ENCODE measurements at regions not wholly inside any gene's neighbourhood (a gene's known extent, or its start where the extent isn't known, plus 50 kb on each side); places are given as distances from the start of the nearest gene placed in this dataset.

DNA sequence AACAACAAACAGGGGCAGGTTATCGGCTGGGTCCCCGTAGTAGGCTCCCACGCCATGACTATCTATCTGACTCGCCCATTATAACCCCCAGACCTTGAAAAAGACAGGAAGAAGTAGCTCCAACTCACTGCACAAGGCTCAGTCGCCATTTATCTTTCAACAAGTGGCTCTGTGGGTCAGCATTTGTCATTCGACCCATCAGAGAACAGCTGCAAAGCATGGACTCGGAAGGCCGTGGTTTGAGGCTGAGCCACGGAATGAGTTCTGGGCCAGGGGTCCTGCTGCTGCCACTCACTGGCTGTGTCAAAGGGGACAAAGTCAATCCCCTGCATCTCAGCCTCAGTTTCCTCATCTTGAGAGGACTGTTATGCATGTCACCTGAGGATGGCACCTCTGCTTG is 131.0 kb downstream of the DMRTA2 start:
- H3K27me3 Mint-ChIP-seq, result peaks cover 3% of the 10 kb centered on the region
- DNase-seq (no peak), ATAC-seq (no peak)
- CTCF ChIA-PET, result no interaction called here
- H3K36me3 Mint-ChIP-seq (ENCODE audit: low read depth), result no peaks in the 10 kb centered on the region
- POLR2A ChIA-PET, result no interaction called here
- H3K4me1 Mint-ChIP-seq, result no peaks in the 10 kb centered on the region
- H3K27ac Mint-ChIP-seq, result no peak overlapping the region
- no peaks in the 10 kb centered on the region for H3K9me3 Mint-ChIP-seq (ENCODE audit: low read depth)
- H3K4me3 Mint-ChIP-seq, result no peak overlapping the region
- intact Hi-C loops (cut with DNase I, micrococcal nuclease), result no loop called here

- ATAC-seq, result no peak
- DNase-seq, result no peak
- POLR2A ChIA-PET, result no interaction called here
- Mint-ChIP-seq H3K27ac (no peak overlapping the region), H3K9me3 (ENCODE audit: low read depth) (no peaks in the 10 kb centered on the region), H3K4me3 (no peak overlapping the region), H3K4me1 (no peaks in the 10 kb centered on the region), H3K27me3 (peaks cover 5% of the 10 kb centered on the region), H3K36me3 (ENCODE audit: low read depth) (no peaks in the 10 kb centered on the region)
- CTCF ChIA-PET, result no interaction called here
- intact Hi-C loops (cut with DNase I, micrococcal nuclease), result no loop called here
These were observed 133.7 kb downstream of the DMRTA2 start for GRCh38 chr1:50289495-50289894.

- POLR2A ChIA-PET, result no interaction called here
- no peaks in the 10 kb centered on the region for H3K36me3 Mint-ChIP-seq (ENCODE audit: low read depth)
- CTCF ChIA-PET, result no interaction called here
- intact Hi-C loops (cut with DNase I, micrococcal nuclease), result no loop called here
- H3K4me3 Mint-ChIP-seq, result no peak overlapping the region
- ATAC-seq (no peak), DNase-seq (no peak)
- H3K9me3 Mint-ChIP-seq (ENCODE audit: low read depth), result no peaks in the 10 kb centered on the region
- no peaks in the 10 kb centered on the region for H3K4me1 Mint-ChIP-seq
- H3K27me3 Mint-ChIP-seq, result peaks cover 6% of the 10 kb centered on the region
- no peak overlapping the region for H3K27ac Mint-ChIP-seq
These were observed 137.2 kb downstream of the DMRTA2 start for GRCh38 chr1:50285994-50286393.

DNA sequence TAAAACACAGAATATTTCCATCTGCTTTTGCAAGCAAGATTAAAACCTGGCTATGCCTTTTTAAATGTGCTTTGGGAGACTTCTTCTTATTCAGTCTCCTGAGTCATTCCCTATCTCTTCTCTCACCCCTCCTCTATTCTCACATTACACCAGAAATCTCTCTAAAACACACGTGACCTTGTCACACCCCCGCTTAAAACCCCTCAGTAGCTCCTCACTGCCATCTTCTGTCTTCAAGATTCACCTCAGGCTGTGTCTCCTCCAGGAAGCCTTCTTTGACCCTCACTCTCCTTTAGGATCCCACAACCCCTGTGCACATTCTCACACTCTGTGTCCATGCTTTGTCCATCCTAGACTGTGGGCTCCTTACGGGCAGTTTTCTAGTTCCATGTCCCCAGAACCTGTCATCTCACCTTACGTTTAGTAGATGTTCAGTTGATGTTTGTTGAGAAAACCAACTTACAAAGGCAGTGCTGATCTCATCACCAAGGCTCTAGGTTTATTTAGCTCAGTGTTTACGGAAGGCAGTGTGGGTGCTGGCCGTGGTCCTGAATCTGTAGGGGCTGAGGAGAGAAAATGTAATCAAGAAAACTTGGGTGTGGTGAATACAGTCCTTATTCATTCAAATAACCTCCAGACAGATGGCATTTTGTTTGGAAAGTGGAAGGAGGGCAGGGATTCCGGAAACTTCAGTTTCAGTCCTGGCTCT is 143.5 kb downstream of the DMRTA2 start:
- no peak for ATAC-seq
- no peaks in the 10 kb centered on the region for H3K4me1 Mint-ChIP-seq
- no peak overlapping the region for H3K27ac Mint-ChIP-seq
- peak; percentile 28 for DNase-seq
- ChIA-PET CTCF (no interaction called here), POLR2A (no interaction called here)
- no peaks in the 10 kb centered on the region for H3K36me3 Mint-ChIP-seq (ENCODE audit: low read depth)
- H3K9me3 Mint-ChIP-seq (ENCODE audit: low read depth), result no peaks in the 10 kb centered on the region
- intact Hi-C loops (cut with DNase I, micrococcal nuclease), result no loop called here
- no peak overlapping the region for H3K4me3 Mint-ChIP-seq
- peaks cover 13% of the 10 kb centered on the region for H3K27me3 Mint-ChIP-seq

- no peak overlapping the region for H3K4me3 Mint-ChIP-seq
- no peaks in the 10 kb centered on the region for H3K36me3 Mint-ChIP-seq (ENCODE audit: low read depth)
- H3K4me1 Mint-ChIP-seq, result no peaks in the 10 kb centered on the region
- peaks cover 10% of the 10 kb centered on the region for H3K27me3 Mint-ChIP-seq
- intact Hi-C loops (cut with DNase I, micrococcal nuclease), result no loop called here
- CTCF ChIA-PET, result no interaction called here
- no peaks in the 10 kb centered on the region for H3K9me3 Mint-ChIP-seq (ENCODE audit: low read depth)
- POLR2A ChIA-PET, result no interaction called here
- H3K27ac Mint-ChIP-seq, result no peak overlapping the region
- ATAC-seq, result no peak
- no peak for DNase-seq
These were observed 144.3 kb downstream of the DMRTA2 start for GRCh38 chr1:50278961-50279360.

GRCh38 chr1:50278410-50278809 is 144.8 kb downstream of the DMRTA2 start:
- Mint-ChIP-seq H3K36me3 (ENCODE audit: low read depth) (no peaks in the 10 kb centered on the region), H3K4me1 (no peaks in the 10 kb centered on the region), H3K27me3 (peaks cover 10% of the 10 kb centered on the region), H3K4me3 (no peak overlapping the region), H3K27ac (no peak overlapping the region), H3K9me3 (ENCODE audit: low read depth) (no peaks in the 10 kb centered on the region)
- intact Hi-C loops (cut with DNase I, micrococcal nuclease), result no loop called here
- DNase-seq (no peak), ATAC-seq (no peak)
- ChIA-PET CTCF (no interaction called here), POLR2A (no interaction called here)

GRCh38 chr1:50275566-50275965 is 147.7 kb downstream of the DMRTA2 start:
- no peak overlapping the region for H3K27ac Mint-ChIP-seq
- CTCF ChIA-PET, result interaction anchor here (1.1 kb wide), 1 partner anchor 9 kb away, joined by 3 read pairs; no protein-coding TSS in a partner anchor
- DNase-seq (no peak), ATAC-seq (no peak)
- intact Hi-C loops (cut with DNase I, micrococcal nuclease), result no loop called here
- H3K27me3 Mint-ChIP-seq, result peaks cover 10% of the 10 kb centered on the region
- H3K4me1 Mint-ChIP-seq, result no peaks in the 10 kb centered on the region
- POLR2A ChIA-PET, result no interaction called here
- H3K4me3 Mint-ChIP-seq, result no peak overlapping the region
- no peaks in the 10 kb centered on the region for H3K36me3 Mint-ChIP-seq (ENCODE audit: low read depth)
- no peaks in the 10 kb centered on the region for H3K9me3 Mint-ChIP-seq (ENCODE audit: low read depth)

DNA sequence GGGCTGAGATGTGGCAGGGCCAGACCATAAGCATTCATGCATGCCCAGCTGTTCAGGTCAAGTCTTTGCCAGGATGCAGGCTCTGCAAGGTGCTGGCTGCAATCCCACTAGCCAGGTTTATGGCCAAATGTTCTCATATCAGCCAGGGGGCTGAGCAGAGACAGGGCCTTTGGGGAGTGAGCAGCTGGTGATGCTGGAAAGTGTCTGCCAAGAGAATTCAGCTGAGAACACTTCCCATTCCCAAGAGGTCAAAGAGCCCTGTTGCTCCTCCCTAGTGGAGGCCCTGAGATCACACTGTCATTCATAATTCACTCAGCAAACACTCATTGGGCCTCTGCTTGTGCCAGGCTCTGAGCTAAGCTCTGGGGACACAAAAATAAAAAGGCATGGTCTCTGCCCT is 150.3 kb downstream of the DMRTA2 start:
- intact Hi-C loops (cut with DNase I, micrococcal nuclease), result no loop called here
- peaks cover 2% of the 10 kb centered on the region for H3K27me3 Mint-ChIP-seq
- no peak overlapping the region for H3K27ac Mint-ChIP-seq
- CTCF ChIA-PET, result interaction anchor here (0.9 to 1.1 kb wide), 2 partner anchors 31 to 426 kb away, joined by 3 read pairs; no protein-coding TSS in a partner anchor
- no peak for DNase-seq
- no peak for ATAC-seq
- H3K4me1 Mint-ChIP-seq, result no peaks in the 10 kb centered on the region
- no peak overlapping the region for H3K4me3 Mint-ChIP-seq
- POLR2A ChIA-PET, result no interaction called here
- no peaks in the 10 kb centered on the region for H3K9me3 Mint-ChIP-seq (ENCODE audit: low read depth)
- H3K36me3 Mint-ChIP-seq (ENCODE audit: low read depth), result no peaks in the 10 kb centered on the region

DNA sequence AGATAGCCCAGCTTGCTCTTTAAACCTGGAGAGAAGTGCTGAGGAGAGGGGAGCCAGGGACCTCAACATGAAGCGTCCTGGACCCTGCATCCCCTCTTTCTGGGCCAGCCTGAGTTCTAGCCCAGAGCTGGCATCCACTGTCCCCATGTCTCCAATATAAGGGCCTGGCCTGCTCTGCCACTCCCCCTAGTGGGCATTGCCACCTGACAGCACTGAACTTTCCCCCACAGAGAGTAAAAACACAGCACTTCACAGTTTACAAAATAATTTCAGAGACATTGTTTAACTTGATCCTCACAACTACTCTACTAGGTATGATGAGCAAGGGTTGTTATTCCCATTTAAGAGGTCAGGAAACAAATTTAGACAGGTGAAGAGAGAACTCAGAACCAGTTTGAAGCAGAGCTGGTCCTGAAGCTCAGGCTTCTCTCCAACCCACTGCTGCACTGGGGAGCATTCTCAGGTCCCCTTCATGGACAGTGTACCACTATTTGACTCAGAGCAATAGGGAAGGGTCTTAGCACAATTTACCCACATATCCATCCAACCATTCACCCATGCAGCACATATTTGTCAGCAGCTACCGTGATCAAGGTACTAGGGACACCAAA is 151.2 kb downstream of the DMRTA2 start:
- Mint-ChIP-seq H3K27me3 (peaks cover 2% of the 10 kb centered on the region), H3K27ac (no peak overlapping the region), H3K9me3 (ENCODE audit: low read depth) (no peaks in the 10 kb centered on the region), H3K4me1 (no peaks in the 10 kb centered on the region), H3K36me3 (ENCODE audit: low read depth) (no peaks in the 10 kb centered on the region), H3K4me3 (no peak overlapping the region)
- ATAC-seq (no peak), DNase-seq (peak; percentile 63)
- intact Hi-C loops (cut with DNase I, micrococcal nuclease), result no loop called here
- ChIA-PET POLR2A (no interaction called here), CTCF (interaction anchor here (0.7 to 1.1 kb wide), 6 partner anchors 9 to 1596 kb away, joined by 3 to 4 read pairs (median 3); no protein-coding TSS in a partner anchor)

DNA sequence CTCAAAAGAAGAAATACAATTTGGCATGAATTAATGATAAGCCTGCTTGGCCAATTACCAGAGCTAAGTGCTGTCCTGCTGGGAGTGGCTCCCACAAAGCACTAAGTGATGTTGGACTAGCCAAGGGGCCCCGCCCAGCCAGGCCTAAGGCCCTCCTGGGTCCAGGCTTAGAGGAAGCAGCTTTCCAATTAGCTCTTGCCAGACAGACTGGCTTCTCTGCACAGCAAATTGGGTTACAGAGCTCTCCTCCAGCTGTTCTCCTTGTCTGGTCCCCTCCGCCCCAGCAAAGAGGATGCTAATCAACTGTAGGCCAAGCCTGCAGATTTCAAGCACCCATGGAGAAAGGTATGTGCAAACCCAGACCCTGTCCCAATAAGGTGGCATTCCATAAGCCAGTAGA is 151.9 kb downstream of the DMRTA2 start:
- intact Hi-C loops (cut with DNase I, micrococcal nuclease), result no loop called here
- H3K9me3 Mint-ChIP-seq (ENCODE audit: low read depth), result no peaks in the 10 kb centered on the region
- H3K4me3 Mint-ChIP-seq, result no peak overlapping the region
- peaks cover 2% of the 10 kb centered on the region for H3K27me3 Mint-ChIP-seq
- no peaks in the 10 kb centered on the region for H3K36me3 Mint-ChIP-seq (ENCODE audit: low read depth)
- H3K27ac Mint-ChIP-seq, result no peak overlapping the region
- CTCF ChIA-PET, result interaction anchor here (0.7 to 0.8 kb wide), 3 partner anchors 8 to 188 kb away, joined by 3 to 4 read pairs (median 4); no protein-coding TSS in a partner anchor
- POLR2A ChIA-PET, result no interaction called here
- peaks cover 2% of the 10 kb centered on the region for H3K4me1 Mint-ChIP-seq
- no peak for ATAC-seq
- DNase-seq, result no peak

- intact Hi-C loops (cut with DNase I, micrococcal nuclease), result no loop called here
- ATAC-seq (no peak), DNase-seq (no peak)
- POLR2A ChIA-PET, result no interaction called here
- H3K9me3 Mint-ChIP-seq (ENCODE audit: low read depth), result no peaks in the 10 kb centered on the region
- CTCF ChIA-PET, result interaction anchor here (0.7 kb wide), 1 partner anchor 10 kb away, joined by 4 read pairs; no protein-coding TSS in a partner anchor
- no peak overlapping the region for H3K4me3 Mint-ChIP-seq
- peaks cover 3% of the 10 kb centered on the region for H3K4me1 Mint-ChIP-seq
- no peak overlapping the region for H3K27ac Mint-ChIP-seq
- no peaks in the 10 kb centered on the region for H3K36me3 Mint-ChIP-seq (ENCODE audit: low read depth)
- peaks cover 2% of the 10 kb centered on the region for H3K27me3 Mint-ChIP-seq
These were observed 152.3 kb downstream of the DMRTA2 start for GRCh38 chr1:50270926-50271325.

DNA sequence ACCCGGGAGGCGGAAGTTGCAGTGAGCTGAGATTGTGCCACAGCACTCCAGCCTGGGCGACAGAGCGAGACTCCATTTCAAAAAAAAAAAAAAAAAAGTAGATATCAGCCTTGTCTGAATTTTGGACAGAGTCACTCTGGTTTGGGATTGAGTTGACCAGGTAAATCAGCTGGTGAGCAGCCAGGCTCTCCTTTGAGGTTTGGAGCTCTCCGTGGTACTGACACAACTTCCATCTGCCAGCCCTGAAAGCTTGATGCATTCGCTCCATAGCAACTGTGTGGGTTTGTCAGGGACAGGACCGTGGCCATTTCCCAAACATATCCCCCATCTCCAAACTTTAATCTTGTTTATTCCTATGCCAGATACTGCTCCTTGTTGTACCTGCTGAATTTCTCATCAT is 155.2 kb downstream of the DMRTA2 start:
- DNase-seq (peak; percentile 30), ATAC-seq (no peak)
- Mint-ChIP-seq H3K27ac (no peak overlapping the region), H3K4me1 (peaks cover 3% of the 10 kb centered on the region), H3K27me3 (peaks cover 6% of the 10 kb centered on the region), H3K4me3 (no peak overlapping the region), H3K36me3 (ENCODE audit: low read depth) (no peaks in the 10 kb centered on the region), H3K9me3 (ENCODE audit: low read depth) (no peaks in the 10 kb centered on the region)
- intact Hi-C loops (cut with DNase I, micrococcal nuclease), result no loop called here
- POLR2A ChIA-PET, result no interaction called here
- CTCF ChIA-PET, result no interaction called here
